HG02610 (cell line): ENCODE measurements at regions not wholly inside any gene's neighbourhood (a gene's known extent, or its start where the extent isn't known, plus 50 kb on each side); places are given as distances from the start of the nearest gene placed in this dataset.
A peak's percentile ranks its signal among the peaks of the same experiment; 100 is the strongest.

Experiments
- ATAC-seq: cut with Tn5 transposase; IDR thresholded peaks from one replicate; pipeline ENCODE4 v1.9.1; 2021; ENCODE audit warnings: mild to moderate bottlenecking, moderate library complexity; ENCODE audit not compliant: unreplicated experiment

DNA sequence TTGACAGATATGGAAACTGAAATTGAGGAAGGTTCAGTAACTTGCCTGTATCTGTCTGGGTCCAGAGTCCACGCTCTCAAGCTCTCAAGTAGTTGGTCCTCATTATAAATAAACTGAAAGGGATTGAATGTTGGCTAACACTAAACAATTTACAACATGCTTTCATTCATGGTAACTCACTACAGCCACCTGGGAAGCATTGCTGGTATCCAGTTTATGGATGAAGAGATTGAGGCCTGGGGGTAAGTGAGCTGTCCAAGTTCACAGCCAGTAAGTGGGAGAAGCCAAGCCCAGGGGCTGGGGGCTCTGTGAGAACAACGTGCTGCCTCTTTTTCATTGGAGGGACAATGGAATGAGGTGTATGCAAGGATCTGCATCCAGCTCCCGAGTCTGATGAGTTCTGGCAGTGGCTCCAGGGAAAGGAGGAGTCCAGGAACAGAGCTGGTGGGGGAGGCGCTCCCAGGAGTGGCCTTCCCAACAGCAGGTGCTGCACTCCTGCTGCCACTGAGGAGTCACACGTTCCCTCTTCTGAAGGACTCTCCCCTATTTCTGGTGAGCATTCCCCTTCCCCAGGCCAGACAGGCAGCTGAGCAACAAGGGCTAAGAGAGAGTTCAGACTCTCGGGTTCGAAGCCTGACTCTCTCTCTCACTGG is 175.8 kb downstream of the CSNK2A3 start:
- ATAC-seq: no peak

DNA sequence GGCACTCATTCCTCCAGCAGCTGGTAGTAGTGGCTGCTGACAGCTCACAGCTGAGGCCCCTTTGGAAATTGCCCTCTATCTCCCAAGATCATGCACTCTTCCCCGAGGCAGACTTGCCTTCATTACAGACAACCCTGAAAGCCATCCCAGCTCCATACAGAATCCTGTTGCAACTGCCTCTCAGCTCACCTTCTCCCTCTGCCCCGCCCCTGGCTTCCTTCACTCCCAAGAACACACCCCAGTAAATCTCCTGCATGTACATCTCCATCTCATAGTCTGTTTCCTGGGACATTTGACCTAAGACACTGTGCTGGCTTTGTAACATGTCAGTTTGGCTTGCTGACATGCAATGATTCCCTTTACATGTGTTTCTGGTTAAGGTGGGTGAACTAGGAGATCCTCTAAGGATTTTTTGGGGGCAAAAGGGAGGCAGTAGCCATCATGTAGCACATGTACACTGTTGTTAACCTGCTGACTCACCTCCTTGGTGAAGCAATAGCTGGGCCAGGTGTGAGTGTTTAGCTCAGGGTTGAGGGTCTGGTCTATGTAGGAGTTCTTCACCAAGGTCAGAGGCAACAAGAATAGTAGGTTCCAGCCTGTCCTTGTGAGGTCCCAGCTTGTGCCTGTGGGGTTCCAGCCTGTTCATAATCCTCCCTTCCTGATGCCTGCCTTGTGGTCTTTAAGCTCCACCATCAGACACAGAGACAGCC is 179.6 kb downstream of the CSNK2A3 start:
- ATAC-seq: no peak

DNA sequence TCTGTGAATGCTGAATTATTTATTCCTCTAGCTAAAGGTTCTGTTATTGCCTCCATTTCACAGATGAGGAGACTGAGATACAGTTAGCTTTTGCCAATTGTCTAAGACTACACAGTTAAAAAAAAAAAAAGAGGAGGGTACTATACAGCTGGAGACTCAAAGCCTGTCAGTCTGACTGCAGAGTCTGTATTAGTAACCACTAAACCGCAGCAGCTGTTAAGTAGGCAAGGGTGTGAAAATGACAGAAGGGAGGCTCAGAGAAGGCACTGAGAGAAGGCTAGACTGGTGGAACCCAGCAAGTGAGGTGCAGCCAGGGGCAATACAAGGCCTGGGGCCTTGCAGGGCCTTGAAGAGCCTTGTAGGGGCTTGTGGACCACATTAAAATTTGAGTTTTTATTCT is 181.2 kb downstream of the CSNK2A3 start:
- peak; percentile 73 for ATAC-seq

DNA sequence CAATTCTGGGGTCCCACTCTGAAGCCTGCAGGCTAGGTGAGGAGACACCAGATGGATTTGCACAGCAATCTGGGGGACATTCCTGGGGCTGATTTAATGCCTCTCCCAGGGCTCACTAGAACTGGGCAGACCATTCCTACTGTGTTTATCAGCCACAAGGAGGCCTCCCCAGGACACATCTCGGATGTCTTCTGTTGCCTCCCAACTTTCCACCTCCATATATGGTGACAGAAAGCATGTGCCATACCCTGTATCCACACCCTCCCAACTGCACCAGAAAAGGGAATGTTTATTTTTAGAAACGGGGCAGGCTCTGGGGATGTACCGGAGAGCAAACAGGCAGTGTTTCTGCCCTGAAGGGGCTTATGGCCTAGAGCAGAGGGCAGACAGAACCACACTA is 181.8 kb downstream of the CSNK2A3 start:
- no peak for ATAC-seq

DNA sequence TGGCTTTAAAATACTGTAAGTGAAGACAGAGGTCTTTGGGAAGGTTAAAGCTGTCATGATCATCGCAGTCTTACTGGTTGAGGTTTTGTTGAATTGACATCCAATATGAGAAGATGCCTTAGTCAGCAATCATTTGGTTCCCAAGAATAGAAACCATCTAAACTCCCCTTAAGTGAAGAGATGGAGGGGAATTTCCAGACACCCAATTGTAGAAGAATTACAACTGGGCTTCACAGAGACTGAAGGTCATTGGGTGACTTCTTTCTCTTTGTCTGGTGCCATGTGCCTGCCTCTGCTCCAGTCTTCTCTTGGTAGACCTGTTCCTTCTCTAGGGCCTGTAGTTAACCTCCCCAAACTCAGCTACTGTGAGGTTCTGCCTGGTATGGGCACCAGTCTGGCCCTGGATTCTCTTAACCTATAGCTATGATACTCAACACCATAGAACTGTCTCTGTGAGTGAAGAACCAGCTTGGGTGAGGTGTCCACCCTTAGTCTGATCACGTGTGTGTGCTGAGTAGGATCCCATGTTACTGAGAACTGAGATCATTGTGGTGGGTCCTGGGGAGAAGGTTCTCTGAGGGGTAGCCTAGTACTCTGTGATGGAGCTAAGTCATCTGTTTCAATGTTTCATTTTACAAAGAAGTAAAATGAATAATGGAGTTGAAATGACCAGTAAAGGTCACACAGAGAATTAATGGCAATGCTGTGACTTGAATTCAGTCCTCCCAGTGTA is 182.5 kb downstream of the CSNK2A3 start:
- peak; percentile 35 for ATAC-seq

DNA sequence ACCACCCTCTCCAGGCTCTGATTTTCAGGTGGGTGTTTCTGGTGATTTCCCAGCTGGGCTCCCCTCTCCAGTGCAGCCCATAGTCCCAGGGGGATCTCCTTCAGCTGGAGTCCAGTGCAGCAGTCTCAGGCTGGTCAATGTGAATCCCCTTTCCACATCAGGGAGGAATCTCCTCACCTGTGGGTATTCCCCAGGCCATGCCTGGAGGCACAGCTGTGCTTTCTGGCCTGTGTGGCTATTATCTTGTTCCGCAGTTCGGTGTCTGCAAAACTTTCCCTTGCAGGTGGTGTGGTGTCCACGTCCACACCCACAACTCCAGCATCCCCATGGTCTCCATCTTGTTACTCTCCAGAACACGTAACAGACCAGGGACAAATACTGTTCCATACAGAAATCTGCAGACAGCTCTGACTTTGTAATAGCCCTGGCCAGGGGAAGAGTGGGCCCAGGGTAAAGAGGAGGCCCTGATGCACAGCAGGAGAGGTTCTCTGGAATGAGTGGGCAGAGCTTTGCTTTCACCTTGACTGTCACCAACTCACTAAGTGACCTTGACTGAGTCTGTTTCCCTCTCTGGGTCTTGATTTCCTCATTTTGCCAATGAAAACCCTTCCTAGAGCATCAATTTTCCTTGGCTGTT is 183.2 kb downstream of the CSNK2A3 start:
- peak; percentile 38 for ATAC-seq

DNA sequence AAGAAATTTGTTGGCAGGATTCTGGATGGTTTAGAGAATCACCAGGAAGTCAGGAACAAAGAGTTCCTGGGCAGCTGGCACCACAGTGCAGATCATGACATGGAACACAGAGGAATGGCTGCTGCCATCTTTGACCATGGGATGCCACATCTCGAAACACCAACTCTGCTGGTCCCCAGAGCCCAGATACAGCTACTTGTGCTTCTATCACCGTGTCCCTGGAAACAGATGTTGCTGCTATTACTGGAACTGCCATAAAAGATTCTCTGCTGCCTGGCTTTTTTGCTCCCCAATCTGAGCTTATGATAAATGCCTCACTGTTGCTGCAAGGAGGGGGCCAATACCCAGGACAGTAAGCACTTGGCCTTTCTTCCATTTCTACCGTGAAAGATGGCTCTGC is 185.2 kb downstream of the CSNK2A3 start:
- ATAC-seq: no peak

DNA sequence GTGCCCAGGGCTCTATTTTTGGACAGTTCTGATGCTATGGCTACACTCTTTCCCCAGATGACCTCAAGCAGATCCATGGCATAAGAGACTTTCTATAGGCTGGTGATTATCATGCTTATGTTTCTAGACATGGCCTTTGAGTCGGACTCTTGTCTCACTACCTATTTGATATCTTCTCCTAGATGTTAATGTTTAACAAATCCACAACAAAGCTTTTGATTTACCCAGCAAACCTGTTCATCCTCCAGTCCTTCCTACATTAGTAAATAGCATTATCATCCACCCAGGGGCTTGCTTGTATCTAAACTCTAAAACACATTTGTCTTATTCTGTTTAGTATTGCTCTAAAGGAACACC is 188.7 kb downstream of the CSNK2A3 start:
- ATAC-seq: no peak

DNA sequence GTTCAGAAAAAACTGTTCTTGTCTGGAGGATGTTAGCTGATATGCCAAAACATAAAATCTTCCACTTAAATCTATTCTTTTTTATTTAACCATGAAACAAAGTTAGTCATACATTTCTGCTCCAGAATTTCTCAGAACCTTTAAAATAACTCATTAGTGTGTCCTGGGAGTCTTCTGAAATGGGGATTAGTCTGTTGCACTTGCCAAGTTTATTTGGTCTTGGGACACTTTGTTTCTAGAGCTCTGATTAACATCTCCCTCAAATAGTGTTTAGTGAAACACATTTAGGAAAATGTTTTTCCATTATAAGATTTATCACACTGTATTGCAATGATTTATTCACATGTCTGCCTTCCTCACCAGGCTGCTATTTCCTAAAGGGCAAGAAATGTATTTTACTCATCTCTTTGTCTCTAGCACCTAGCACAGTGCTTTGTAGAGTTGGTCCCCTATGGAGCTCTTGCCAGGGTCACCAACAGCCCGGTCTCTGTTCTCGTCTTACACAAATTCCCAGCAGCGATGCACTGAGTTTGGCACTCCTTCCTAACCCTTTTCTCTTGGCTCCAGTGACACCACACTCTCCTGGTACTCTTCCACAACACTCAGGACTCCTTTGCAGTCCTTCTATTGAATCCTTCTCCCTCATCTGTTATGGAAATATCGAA is 189.2 kb downstream of the CSNK2A3 start:
- ATAC-seq: no peak

DNA sequence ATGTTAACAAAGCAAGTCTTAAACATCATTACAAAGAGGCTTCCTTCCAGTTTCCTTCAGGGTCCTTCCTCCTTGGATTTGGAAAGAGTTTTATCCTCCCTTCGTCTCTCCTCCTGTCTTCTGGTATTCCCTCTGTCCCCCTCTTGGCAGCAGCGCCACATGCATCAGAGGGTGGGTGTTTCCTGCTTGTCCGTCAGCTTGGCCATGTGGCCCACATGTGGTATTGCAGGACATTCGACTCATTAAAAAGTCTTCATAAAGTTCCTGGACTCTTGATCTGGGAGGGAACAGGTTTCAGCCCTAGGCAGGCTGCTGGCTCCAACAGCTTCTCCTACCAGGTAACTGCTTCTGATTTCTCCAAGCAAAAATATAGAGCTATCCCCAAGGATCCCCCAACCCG is 189.8 kb downstream of the CSNK2A3 start:
- no peak for ATAC-seq

DNA sequence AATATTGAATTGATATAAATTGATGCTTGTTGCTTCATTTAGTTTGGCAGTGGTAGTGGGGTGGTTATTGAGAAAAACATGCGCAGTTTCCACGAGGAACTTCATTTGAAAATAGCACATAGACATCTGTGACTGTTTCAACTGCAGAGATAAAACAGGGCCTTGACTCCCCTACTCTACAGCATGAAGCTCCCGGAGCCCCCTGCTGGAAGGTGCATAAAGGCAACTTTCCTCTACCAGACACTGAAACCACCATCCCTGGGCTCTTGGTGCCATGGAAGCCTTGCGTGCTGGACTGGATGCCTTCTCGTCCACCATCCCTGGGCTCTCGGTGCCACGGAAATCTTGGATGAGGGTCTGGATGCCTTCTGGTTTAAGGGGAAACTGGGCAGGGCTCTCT is 195.9 kb downstream of the CSNK2A3 start:
- ATAC-seq: no peak

DNA sequence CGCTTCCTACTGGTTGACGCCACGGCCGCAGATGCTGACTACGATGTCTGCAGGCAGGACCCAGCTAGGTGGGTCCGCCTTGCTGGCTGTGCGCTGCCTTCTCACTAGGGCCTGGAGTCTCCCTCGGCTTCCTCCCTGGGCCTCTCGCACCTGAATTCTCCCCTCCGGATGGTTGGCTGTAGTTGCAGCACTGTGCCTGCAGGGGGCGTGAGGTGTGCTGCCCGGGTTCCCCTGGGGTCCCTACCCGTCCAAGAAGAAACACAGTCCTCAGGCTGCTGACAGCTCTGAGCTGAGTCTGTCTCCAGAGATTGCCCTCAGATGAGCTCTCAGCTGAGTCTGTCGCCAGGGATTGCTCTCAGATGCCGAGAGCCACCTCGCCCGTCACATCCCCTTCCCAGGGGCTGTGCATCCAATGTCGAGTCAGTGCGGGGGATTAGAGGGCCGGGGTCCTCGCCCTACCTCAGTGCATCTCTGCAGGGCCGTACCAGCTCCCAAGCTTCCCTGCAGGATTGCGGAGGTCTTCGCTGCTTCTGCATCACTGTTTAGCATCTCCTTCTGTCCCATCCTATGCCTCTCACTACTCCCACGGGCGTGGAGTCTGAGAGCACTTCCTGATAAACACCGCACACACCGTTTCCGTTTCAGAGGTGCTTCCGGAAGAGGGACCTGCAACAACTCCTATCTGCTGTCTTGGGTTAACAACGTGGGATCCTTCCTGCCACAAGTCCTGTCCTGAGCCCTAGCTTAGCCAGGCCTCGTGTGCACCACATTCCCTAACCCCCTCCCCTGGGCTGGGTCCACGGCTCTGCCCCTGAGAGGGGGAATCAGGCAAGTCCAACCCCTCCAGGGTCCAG is 196.9 kb downstream of the CSNK2A3 start:
- no peak for ATAC-seq

DNA sequence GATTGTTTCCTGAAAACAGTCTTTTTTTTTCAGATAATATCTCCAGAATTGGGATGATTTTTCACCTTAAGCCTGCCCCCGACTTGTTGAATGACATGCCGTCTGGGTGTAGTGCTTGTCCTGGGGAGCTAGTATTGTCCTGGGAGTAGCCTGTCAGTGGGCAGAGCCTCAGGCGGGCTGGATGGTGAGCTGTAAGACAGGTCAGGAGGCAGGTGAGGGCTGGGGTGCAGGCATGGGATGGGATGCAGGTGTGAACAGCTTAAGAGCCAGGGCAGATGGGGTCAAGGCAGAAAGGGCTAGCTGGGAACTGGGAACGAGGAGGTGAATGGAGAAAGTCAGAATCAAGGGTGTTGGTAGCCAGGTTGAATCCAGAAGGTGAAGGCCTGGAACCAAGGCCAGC is 200.2 kb downstream of the CSNK2A3 start:
- ATAC-seq: no peak

DNA sequence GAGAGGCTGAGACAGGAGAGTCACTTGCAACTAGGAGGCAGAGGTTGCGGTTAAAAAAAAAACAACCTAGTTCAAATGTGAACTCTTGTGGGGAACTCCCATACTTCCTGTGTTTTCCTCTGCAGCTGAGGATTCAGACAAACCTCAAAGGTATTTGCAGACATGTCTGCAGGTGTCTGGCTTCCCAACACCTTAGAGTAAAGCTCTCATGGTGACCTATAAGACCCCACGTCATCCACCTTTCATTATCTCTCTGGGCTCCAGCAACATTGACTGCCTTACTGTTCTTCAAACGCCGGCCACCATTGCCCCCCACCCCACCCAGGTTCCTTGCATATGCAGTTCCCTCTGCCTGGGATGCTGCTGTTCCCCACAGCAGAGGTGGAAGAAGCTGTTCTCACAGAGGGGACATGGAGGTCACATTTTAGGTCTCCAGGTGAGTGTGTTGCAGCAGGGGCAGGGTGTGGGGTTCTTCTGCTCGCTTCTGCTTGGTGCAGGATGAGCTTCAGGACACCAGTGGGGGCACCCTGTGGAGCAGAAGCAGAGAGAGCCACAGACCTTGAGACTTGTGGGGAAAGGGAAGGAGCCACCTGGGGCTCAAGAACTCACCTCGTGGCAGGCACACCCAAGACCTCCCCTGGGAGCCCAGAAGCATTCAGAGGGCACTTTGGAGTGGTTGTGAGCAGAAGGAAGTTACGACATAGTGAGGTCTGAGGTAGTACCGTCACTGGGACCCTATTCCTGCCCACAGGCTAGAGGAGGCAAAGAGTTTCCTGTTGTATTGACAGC is 203.2 kb downstream of the CSNK2A3 start:
- ATAC-seq: no peak

DNA sequence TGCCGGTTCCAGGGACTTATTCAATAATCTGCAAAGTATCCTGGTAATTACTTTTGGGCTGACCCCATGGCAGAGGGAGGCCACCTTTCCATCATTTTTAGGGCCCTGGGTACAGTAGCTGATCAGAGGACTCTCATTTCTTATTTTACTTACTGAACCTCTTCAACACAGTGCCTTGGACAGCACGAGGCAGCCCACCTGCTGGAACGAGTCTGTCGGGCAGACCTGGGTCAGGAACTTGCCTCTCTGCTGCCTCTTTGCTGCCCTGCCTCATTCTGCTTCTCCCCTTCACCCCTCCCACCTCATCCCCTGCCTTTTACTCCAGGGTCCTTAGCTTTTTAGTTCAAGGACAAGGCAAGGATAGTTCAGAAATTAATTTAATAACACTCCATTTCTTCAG is 204.5 kb downstream of the CSNK2A3 start:
- ATAC-seq: no peak

DNA sequence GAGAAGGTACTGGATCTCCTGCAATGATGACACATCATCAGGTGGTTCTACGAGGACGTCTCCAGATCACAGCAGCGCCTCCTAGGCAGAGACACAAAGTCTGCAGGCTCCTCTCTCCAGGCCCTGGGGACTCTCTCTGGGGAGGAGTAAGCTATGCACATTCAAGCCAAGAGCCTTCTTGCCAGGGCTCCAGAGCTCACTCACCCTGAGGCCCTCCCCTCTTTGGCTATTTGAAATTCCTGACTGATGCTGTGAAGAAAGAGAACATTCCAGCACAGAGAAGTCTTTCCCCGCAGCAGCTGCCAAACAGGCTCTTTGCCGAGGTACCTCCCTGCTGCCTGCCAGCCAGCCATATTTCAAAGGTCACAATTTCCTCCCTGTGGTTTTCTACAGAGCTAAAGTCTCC is 204.9 kb downstream of the CSNK2A3 start:
- no peak for ATAC-seq

DNA sequence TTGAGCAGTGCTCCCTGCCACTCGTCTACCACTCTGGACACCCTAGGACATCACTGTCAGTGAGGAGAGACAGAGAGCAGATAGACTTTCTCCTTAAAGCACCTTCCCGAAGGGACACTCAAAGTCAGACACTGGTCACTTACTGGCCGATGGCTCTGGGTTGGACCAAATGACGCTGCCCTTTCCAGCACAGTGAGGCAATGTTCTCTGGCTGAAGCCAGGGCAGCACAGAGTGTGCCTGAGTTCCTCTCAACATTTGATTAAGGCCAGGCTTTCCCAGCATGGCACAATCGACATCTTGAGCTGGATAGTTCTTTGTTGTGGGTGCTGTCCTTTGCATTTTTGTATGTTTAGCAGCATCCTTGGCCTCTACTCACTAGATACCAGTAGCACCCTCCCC is 206.2 kb downstream of the CSNK2A3 start:
- no peak for ATAC-seq

DNA sequence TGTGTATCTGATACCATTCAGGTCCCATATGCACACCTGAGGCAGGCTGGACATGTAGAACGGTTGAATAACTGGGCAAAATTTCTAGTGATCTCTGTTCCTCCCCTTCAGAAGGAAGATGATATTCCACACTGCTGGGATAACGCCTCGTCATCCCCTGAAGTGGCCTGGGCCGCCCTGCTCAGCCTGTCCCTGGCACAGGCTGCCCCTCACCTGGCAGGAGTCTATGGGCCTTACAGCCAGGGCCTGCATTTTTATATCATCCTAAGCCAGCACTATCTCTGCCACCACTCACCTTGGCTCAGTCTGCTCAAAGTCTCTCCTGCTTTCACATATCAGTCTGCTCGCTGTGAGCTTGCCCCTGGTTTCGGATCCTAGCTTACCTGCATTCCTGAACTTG is 209.2 kb downstream of the CSNK2A3 start:
- no peak for ATAC-seq

DNA sequence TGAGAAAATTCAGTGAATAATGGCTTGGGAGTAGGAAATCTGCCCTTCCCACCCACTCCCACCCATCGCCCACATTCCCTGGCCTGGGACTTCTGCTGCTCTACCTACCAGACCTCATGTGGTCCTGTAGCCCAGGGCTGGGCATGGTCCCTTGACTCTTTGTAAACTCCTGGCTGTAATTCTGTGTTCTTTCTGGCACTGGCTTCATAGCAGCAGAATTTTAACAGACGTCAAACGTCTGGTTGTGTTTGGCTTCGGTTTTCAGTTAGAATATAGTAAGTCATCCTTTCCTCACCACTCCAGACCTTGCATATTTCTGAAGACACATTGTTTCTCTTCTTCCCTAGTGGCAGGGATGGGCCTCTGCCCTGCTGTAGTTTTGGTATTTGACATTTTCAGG is 210.6 kb downstream of the CSNK2A3 start:
- ATAC-seq: no peak

DNA sequence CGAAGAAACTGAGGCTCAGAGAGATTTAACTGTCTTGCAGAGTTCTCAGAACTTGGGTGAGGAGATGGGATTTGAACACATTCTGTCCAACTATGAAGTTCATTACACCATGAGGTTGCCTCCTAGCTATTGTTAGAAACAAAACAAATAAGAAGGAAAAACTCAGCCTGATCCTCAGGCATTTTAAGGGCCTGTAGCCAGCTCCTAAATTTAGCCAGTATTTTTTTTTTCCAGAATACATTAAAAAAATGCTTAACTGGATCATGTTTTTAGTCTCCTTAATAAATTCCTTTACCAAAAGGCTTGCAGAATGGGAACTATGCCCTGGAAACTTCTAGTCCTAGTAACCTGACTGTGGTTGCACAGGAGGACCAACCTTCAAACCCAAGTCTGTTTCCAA is 212.0 kb downstream of the CSNK2A3 start:
- ATAC-seq: no peak
